Prostate gland (tissue), 2 donors: ENCODE measurements at regions not wholly inside any gene's neighbourhood (a gene's known extent, or its start where the extent isn't known, plus 50 kb on each side); places are given as distances from the start of the nearest gene placed in this dataset.

Experiments
- DNase-seq: peaks from one replicate; pipeline ENCODE4 v3.0.0-alpha.2; 2019; ENCODE audit warnings: low spot score
- H3K27ac ChIP-seq, 2 donors: fragments of 200-600 bp; sonication (generic); 2 replicates each; pipeline ENCODE4 v1.5.1; 2017 to 2019
- H3K27me3 ChIP-seq: fragments of 200-600 bp; sonication (generic); replicated peaks from 2 replicates; pipeline ENCODE4 v1.5.1; 2019; ENCODE audit not compliant: insufficient read depth
- H3K36me3 ChIP-seq, 2 donors: fragments of 200-600 bp; sonication (generic); 1 replicate in 1 of 2; 2 replicates in 1 of 2; pipeline versions ENCODE4 v1.5.1 to v1.8.1; 2017 to 2019
- H3K4me1 ChIP-seq: fragments of 200-600 bp; sonication (generic); replicated peaks from 2 replicates; pipeline ENCODE4 v1.5.1; 2019
- H3K4me3 ChIP-seq, 2 donors: fragments of 200-600 bp; sonication (generic); 2 replicates each; pipeline ENCODE4 v1.5.1; 2017 to 2019
- H3K9me3 ChIP-seq: fragments of 200-600 bp; sonication (generic); 2 replicates; pipeline ENCODE4 v1.5.1; 2017
- CTCF ChIP-seq, 4 experiments: fragments of 200-600 bp in 2 of 4; fragments of 450-650 bp in 2 of 4; sonication (generic) in 2 of 4; IDR thresholded peaks; 1 replicate in 3 of 4; 2 replicates in 1 of 4; pipeline ENCODE4 v1.5.1; 2016 to 2019; ENCODE audit warnings: antibody characterized with exemption in 4 of 4, mild to moderate bottlenecking in 2 of 4, moderate library complexity in 2 of 4
- POLR2A ChIP-seq: fragments of 450-650 bp; IDR thresholded peaks from one replicate; pipeline ENCODE4 v1.6.1; 2016; ENCODE audit warnings: antibody characterized with exemption, mild to moderate bottlenecking
- POLR2AphosphoS5 ChIP-seq: sonication (generic); formaldehyde crosslinking; IDR thresholded peaks from one replicate; pipeline ENCODE4 v1.6.1; 2017; ENCODE audit warnings: antibody characterized with exemption
- WGBS: methylation state at CpG from one replicate; pipeline ENCODE4 v1.1.5; 2018; 5-methylcytosine and 5-hydroxymethylcytosine counted together
- intact Hi-C: fragments of 100-400 bp; cut with DNase I; formaldehyde crosslinking; loops from one replicate; pipeline ENCODE4 v1.14.2; 2022

- no peak for TF ChIP-seq POLR2AphosphoS5
- no peak for TF ChIP-seq POLR2A
- no peak for TF ChIP-seq CTCF (IDR thresholded peaks at IDR 0.05)
- intact Hi-C loops: no loop called here
- no peak overlapping the region for H3K4me3 ChIP-seq
- DNase-seq: no peak
- no peaks in the 10 kb centered on the region for H3K27me3 ChIP-seq
- H3K27ac ChIP-seq: no peak overlapping the region
- no peaks in the 10 kb centered on the region for H3K36me3 ChIP-seq
- H3K9me3 ChIP-seq: no peaks in the 10 kb centered on the region
- H3K4me1 ChIP-seq: no peaks in the 10 kb centered on the region
Measured at GRCh38 chr6:115634887-115635286, 425.8 kb downstream of the FRK start.

GRCh38 chr6:115634131-115634530 is 426.6 kb downstream of the FRK start:
- DNase-seq: no peak
- H3K27ac ChIP-seq: no peak overlapping the region
- intact Hi-C loops: no loop called here
- TF ChIP-seq POLR2AphosphoS5 (no peak), CTCF (IDR thresholded peaks at IDR 0.05) (no peak), POLR2A (no peak)
- no peaks in the 10 kb centered on the region for H3K27me3 ChIP-seq
- no peaks in the 10 kb centered on the region for H3K4me1 ChIP-seq
- H3K9me3 ChIP-seq: no peaks in the 10 kb centered on the region
- no peaks in the 10 kb centered on the region for H3K36me3 ChIP-seq
- 79% methylated on average over 2 of the region's 2 CpGs for WGBS
- no peak overlapping the region for H3K4me3 ChIP-seq

GRCh38 chr6:115631028-115631427 is 429.7 kb downstream of the FRK start:
- no peaks in the 10 kb centered on the region for H3K9me3 ChIP-seq
- H3K4me1 ChIP-seq: no peaks in the 10 kb centered on the region
- no peak for DNase-seq
- intact Hi-C loops: no loop called here
- no peak overlapping the region for H3K27ac ChIP-seq
- no peaks in the 10 kb centered on the region for H3K36me3 ChIP-seq
- no peaks in the 10 kb centered on the region for H3K27me3 ChIP-seq
- H3K4me3 ChIP-seq: no peak overlapping the region
- TF ChIP-seq POLR2AphosphoS5 (no peak), POLR2A (no peak), CTCF (IDR thresholded peaks at IDR 0.05) (no peak)

- H3K4me3 ChIP-seq: no peak overlapping the region
- H3K4me1 ChIP-seq: no peaks in the 10 kb centered on the region
- TF ChIP-seq CTCF (IDR thresholded peaks at IDR 0.05) (no peak), POLR2A (no peak), POLR2AphosphoS5 (no peak)
- DNase-seq: no peak
- H3K27ac ChIP-seq: no peak overlapping the region
- 73% methylated on average over 4 of the region's 4 CpGs for WGBS
- no peaks in the 10 kb centered on the region for H3K9me3 ChIP-seq
- no peaks in the 10 kb centered on the region for H3K27me3 ChIP-seq
- intact Hi-C loops: no loop called here
- no peaks in the 10 kb centered on the region for H3K36me3 ChIP-seq
Measured at GRCh38 chr6:115630424-115631024, 430.2 kb downstream of the FRK start.

GRCh38 chr6:115629415-115629814 is 431.3 kb downstream of the FRK start:
- TF ChIP-seq POLR2A: no peak
- no peak for TF ChIP-seq POLR2AphosphoS5
- no peak for TF ChIP-seq CTCF (IDR thresholded peaks at IDR 0.05)
- no peak overlapping the region for H3K4me3 ChIP-seq
- H3K4me1 ChIP-seq: no peaks in the 10 kb centered on the region
- H3K27me3 ChIP-seq: no peaks in the 10 kb centered on the region
- intact Hi-C loops: no loop called here
- WGBS: 58% methylated on average over 2 of the region's 2 CpGs
- no peak for DNase-seq
- H3K36me3 ChIP-seq: no peaks in the 10 kb centered on the region
- H3K27ac ChIP-seq: no peak overlapping the region
- no peaks in the 10 kb centered on the region for H3K9me3 ChIP-seq
